ENCODE measurements at regions not wholly inside any gene's neighbourhood (a gene's known extent, or its start where the extent isn't known, plus 50 kb on each side); places are given as distances from the start of the nearest gene placed in this dataset.

DNA sequence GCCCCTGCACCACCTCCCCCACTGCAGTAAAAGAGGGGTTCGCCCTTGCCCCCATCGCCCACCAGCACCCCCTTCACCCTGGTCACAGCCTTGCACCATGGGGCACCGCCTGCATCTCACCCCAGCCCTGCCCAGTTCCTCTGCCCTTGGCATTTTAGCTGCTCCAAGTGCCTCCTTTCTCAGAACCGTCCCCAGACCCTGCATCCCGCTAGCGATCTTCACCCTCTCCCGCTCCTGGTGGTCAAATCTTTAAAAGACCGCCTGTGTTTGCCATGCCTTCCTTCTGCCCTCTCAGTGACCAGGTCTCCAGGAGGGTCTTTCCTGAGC lies 114.7 kb upstream of the OTOS start:
- TF ChIP-seq CTCF (IDR thresholded peaks at IDR 0.05; ENCODE audit: borderline replicate concordance, extremely low read depth, low read length, poor library complexity, severe bottlenecking) (no peak), EZH2 (IDR thresholded peaks at IDR 0.05; ENCODE audit: borderline replicate concordance, low read depth, low read length, severe bottlenecking) (no peak)
